Activated CD4-positive, alpha-beta T cell treated with anti-CD3 and anti-CD28 coated beads for 24 hours (primary cell): ENCODE measurements at regions not wholly inside any gene's neighbourhood (a gene's known extent, or its start where the extent isn't known, plus 50 kb on each side); places are given as distances from the start of the nearest gene placed in this dataset.

ENCODE experiments used
- DNase-seq, 2 donors: peaks; one replicate each; pipeline ENCODE4 v3.0.0-alpha.2; 2020; ENCODE audit warnings: low read depth in 2 of 2

DNA sequence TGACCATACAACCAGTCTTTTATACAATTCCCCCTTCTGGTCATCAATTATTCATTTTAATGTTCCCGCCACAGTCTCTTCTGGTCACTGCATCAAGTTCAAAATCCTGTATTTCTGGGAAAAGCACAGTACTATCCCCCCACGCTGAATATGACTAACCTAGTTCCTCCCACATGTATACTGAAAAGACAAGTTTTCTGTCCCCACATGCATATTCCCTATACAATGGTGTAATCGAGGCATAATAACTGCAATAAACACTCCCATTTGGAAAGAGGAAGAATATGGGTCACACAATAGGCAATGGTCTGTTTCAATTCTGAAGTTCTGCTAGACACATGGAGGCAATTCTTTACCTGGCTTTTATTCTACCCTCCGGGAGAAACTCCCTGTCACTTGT, 344.9 kb downstream of the EFNA5 start:
- DNase-seq = no peak

DNA sequence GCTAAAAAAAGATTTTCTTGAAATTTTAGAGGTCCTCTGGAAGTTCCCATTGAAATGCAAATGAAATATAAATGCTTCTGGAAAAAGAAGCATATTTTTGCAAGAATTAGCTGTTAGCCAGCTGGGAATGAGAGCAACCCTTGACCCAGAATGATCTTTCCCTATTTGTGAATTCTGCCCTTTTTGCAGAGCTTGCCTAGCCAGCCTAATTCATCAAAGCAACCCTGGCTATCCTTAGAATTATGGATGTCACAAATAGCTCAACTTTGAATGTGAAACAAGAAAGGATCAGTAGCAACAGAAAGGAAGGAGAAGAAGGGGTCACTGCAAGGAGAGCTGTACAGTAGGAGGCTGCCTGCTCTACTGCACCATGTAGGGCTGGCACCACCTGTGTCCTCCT, 345.9 kb downstream of the EFNA5 start:
- no peak for DNase-seq

DNA sequence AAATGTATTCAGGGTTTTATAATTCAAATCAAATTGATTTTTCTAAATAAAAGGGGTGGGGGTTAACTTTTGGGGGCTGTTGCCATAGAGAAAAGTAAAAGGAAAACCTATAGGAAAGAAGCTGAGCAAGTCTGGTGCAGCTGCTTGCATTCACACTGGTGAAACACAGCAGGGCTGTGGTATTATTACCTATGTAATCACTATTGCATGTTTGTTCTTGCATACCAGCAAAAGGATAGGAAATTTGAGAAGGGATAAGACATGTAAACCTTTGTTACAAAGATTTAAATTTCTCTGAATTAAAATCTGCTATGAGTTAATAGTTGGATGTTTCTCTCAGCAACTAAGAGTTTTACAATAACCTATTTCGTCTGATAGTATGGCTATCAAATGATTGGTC, 346.7 kb downstream of the EFNA5 start:
- no peak for DNase-seq

DNA sequence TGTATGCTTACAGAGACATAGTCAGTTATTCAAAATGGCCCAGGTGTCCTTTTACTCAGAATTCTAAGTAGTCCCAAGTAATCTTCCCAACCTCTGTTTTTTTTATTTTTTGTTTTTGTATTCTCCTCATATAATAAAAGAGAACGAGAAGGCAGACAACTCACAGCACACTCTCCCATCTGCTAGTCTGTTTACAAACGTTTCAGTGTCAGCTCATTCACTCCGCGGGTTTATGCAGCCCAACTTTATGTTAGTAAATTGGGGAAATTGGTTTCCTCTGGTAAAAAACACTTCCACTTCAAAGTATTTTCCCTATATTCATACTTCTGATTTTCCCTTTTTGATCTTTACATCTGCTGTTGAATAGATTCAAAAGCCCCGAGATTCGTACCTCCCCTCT, 347.2 kb downstream of the EFNA5 start:
- DNase-seq = no peak

DNA sequence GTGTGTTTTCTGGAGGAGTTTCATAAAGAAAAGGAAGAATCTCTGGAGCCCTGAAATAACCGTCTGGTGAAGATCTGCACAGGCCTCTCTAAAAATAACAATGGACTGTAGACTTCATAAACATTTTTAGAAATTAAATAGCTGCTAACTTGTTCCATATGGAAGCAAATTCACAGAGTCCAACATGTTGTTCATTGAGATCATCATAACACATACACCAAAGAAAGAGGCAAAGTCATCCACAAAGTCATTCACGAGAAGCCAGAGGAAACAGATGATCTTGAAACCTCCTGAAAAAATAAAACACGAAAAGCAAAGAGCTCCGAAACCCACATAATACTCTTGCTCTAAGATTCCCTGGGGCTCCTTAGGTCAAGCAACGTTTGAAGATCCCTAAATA, 347.8 kb downstream of the EFNA5 start:
- DNase-seq = no peak

DNA sequence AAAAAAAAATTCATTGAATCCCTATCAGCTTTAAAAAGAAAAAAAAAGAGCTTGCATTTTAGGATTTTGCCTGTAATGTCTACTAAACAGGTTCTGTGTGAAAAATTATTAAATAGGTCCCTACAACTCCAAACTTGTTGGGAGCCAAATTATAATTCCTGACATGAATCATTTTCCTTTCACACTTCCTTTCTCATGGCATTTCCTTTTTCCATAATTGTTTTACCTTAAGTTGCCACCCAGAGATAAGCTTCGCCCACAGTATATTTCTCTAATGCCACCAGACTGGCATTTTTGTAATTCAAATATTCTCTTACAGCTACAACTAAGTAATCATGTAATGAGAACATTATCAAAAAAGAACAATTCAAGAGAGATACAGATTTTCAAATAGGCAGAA, 348.8 kb downstream of the EFNA5 start:
- no peak for DNase-seq

DNA sequence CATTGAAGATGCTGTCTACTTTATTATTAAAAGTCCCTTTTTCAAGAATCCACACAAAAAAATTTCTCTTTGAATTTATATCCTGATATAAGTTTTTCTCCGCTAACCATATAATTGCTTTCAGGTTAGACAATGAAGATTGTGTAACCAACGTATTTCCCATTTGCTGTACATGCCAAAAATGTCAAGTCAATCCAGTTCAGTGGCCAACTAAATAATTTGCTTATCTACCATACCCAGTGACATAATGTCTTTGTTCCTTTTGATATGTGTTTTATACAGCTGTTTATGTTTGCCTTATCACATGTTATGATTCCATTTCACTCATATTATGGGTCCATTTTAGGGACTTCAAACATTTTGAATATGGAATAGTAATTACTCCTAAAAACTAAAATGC, 349.9 kb downstream of the EFNA5 start:
- no peak for DNase-seq

DNA sequence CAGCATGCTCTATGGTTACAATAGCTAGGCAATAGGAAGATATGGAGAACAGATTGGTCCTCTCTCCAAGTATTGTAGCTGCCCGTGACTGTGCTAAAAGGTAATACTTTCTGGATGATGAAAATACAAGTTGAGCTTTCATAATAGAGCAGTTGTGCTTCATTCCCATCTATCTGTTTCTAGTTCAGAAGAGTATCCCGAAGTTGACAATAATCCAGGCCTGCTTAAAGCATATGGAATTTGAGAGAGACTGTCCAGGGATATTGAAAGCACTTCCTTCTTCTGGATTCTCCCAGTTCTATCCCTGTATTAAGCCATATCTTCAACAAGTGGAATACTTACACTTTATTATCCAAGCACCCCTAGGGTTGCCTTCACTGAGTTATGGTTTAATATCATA, 350.4 kb downstream of the EFNA5 start:
- DNase-seq = no peak

DNA sequence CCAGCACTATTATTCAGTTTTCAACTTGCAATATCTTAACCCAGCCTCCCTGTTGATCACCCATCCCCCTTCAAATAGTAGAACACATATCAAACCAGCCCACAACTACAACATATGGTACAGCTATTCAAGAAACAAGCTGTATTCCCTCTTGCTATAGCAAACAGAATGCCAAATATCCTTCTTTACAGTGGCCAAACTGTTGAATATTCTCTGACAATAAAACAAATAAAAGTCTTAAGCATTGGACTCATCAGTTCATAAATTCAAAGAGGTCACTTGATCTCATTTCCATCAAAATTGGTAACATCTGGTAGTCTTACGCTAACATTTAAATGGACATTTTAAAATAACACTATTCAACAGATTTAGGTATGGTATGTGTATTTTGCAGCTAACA, 350.8 kb downstream of the EFNA5 start:
- DNase-seq = no peak

DNA sequence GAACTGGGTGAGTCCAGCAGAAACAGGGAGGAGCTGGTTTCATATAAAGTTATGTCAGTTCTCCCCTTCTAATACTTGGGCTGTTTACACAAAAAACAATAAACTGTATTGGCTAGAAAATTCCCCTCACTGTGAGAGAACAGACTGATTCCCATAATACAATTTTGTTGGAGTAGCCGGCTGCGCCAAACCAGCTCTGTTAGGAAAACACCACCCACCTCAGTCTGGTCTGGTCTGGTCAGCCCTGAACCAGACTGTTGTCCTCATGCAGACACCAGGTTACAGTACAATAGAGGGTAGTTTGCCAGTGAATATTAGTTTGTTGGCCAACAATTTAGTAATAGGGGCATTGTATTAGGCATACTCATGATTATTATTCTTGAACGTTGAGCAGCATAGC, 356.4 kb downstream of the EFNA5 start:
- no peak for DNase-seq

DNA sequence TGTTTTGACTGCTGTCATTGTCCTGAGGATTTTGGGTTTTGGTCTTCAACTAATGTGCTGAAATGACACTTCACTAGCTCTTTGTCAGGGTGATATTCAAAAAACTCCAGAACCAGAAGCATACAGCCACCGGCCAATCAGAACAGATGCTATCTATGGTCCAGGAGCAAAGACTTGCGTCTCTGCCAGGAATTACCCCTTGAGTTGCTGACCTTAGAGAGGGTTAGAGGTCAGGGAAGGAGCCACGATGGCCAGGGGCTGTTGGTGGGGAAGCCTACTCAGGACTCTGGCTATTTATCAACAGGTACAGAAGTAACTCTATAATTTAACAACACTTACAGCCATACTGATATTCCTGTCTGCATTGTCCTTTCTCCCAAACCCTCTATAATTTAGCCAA, 356.8 kb downstream of the EFNA5 start:
- no peak for DNase-seq

DNA sequence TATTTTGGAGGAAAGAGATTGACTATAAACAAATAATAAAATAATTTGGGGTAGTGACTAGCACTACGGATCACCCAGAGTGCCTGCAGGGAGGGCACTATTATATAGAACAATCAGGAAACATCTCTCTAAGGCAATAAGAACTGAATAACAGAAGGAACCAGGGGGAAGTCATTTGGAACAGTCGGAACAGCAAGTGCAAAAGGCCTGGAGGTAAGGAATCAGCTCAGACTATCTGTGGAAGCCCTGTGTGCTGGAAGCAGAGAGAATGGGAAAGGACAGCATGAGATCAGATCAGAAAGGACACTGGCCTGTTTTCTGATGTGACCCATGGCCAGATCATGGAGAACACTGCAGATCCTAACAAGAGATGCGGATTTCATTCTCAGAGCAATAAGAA, 357.6 kb downstream of the EFNA5 start:
- no peak for DNase-seq

DNA sequence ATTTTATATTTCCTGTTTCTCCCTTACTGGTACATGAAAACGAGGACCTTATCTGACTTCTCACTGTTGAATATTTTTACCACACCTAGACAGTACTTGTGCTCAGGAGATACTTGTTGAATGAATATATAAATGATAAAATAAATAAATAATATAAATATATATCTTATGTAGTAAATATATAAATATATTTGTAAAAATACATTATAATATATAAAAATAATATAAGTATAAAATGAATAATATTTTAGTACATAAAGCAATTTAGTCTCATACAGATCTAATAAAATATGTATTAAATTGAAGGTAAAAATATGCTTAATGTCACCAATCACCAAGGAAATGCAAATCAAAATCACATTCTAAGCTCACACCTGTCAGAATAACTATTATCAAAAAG, 360.6 kb downstream of the EFNA5 start:
- DNase-seq = no peak

DNA sequence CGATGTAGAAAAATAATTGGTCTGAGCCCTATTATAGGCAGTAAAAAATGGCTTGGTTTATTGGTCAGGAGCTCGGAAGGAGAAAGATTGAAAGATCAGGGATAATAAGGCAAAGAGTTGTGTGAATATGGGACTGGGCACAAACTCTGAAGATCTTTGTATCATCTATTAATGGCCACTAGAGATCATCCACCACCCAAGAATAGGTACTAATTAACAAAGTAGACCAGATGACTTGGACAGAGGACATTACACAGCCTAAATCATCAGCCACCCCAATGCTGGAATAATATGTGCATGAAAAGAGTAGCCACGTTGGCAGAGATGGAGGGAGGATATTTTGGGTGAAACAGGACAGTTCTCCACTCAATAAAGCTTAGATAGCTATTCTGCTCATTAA, 364.1 kb downstream of the EFNA5 start:
- no peak for DNase-seq

DNA sequence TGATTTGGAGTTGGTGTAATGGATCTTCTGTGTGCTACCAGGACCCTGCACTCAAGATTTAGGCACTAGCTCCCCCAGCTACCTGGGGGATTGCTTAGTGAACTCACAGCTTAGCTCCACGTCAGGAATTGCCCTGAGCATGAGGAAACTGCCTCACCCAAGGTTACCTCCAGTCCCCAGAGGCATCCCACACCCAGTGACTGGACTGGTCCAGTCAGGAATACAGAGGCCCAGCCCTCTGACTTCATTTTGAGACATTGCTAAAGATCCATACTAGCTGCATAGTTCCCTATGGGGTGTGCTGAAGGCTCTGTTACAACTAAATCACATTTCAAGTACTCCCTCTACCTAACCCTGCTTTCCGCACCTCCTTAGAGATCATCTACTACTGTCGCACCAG, 364.7 kb downstream of the EFNA5 start:
- DNase-seq = no peak

DNA sequence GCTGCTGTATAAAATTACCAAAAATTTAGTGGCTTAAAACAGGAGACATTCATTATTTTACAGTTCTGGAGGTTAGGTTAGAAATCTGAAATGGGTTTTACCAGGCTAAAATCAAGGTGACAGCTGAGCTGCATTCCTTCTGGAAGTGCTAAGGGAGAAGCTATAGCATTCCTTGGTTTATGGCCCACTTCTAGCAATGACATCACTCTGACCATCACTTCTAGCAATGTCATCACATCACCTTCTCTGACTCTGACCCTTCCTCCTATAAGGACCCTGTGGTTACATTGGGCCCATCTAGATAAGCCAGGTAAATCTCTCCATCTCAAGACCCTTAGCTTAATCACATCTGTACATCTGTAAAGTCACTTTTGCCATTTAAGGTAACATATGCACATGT, 366.1 kb downstream of the EFNA5 start:
- DNase-seq = no peak

DNA sequence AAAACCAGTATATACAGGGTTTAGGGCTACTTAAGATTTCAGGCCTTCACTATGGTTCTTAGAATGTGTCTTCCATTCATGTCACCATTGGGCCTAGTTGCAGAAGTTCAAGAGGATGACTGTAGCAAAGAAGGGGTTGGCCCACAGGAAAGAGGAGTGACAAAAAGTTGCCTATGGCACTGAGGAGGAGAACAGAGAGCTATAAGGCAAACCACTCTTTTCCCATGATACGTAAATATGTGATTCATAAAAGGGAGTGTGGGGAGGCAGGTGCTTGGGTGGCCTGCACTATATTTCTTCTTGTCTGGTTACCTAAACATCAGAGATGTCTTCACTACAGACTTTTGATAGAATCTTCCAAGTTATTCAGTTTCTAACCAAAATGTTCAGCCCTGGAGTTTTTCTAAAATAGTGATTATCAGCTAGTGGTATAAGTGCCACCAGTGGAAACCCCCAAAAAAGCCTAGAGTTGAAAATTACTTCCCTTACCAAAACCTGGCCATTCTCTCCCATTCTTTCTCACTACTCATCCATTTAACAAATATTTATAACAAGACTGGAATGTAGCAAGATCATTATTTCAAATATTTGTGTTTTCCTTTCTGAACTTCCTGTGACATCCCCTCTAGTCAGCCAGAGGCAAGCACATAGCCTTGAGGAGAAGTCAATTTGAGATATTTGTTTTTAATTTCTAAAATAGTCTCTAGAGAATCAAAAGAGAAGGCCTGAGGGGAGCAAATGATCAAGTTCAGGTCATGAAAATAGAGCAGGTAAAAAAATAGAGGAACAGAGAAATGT, 367.4 kb downstream of the EFNA5 start:
- DNase-seq = no peak

DNA sequence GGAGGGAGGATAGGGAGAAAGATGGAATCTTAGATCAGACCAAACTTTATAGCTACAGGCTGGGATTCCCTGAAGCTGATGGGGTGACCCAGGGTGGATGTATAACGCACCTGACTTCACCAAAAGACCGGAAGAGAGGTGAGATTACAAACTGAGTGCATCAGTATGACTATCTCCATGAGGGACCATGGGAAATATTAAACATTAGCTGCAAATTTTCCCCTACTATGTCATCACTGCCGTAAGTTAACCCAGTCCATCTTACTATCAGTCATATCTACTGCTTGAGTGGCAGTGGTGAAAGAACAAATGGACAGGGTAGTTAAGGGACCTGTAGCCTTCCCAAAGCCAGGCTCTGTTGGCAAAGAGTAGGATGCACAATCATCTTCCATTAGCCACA, 368.3 kb downstream of the EFNA5 start:
- DNase-seq = no peak

DNA sequence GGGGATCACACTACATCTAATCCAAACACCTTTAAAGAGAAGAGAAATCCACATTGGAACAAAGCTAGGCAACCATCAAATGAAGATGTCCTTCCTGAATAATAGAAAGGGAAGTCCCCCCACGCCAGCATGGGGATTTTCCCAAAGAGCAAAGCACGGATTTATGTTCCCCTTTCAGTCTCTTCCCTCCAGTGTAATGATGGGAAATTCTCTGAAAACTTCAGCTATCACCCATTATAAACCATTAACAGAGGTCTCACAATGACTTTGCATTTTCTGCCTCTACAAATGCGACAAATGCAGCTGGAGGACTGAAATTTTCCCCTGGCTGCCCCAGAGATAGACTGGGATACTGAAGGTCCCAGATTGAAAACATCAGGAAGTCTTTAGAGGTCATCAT, 368.7 kb downstream of the EFNA5 start:
- DNase-seq = no peak

DNA sequence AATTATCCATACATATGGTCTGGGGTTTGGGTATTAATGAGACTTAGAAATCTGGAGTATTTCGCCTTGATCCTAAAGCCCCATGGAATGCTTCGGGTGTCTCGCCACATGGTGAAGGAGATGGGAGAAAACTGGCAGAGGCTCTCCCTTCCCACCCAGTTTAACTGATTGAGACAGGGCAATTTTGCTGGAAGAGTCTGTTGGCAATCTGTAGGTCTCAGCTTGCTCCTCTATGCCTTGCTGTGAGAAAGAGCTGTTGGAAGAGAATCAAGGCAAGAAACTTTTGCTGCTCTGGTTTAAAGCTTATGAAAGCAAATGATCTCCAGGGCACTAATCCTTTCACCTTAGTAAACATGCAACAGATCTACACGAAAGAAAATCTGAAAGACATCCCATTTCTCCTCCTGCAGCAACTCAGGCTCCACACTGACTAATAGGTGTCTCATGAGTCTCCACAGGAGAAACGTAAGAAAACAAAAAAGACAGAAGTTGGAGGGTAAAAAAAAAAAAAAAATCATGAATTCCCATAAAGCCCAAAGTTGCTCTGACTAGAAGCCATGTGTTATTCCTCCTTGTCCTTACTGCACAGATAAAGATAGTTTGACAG, 369.9 kb downstream of the EFNA5 start:
- no peak for DNase-seq

DNA sequence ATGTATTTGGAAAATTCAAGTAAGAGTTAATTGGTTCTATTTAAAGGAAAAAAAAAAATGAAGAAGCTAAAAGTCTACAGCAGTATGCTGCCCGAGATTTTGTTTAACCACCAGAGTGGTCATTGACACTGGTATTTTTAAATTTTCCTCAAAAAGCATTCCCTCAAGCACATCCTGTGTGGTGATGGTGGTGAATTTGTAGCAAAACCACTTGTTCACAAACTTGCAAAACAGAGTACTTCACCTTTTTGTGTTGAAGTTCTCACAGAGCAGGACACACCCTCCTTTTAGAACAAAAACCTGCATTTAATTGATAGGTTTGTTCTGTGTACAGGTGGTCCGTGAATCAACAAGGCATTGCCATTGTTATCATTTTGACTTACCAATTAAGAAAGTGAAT, 374.2 kb downstream of the EFNA5 start:
- DNase-seq = no peak

DNA sequence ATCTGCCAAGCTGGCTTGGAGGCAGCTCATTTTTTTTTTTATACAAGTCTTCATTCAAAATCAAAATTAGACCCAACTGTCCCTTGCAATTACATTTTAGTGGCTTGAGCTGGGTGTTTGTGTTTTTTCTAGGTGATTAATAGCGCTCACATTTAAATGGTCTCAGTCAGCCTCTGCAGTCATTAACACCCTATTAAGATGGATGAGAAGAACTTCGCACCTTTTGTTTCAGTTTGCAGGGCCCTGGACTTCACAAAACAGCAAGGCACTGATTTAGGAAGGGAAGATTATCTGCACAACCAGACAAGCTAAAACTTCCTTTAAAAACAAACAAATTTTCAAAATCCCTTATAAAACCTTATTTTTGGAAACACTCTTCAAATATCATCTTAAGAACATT, 374.8 kb downstream of the EFNA5 start:
- no peak for DNase-seq

DNA sequence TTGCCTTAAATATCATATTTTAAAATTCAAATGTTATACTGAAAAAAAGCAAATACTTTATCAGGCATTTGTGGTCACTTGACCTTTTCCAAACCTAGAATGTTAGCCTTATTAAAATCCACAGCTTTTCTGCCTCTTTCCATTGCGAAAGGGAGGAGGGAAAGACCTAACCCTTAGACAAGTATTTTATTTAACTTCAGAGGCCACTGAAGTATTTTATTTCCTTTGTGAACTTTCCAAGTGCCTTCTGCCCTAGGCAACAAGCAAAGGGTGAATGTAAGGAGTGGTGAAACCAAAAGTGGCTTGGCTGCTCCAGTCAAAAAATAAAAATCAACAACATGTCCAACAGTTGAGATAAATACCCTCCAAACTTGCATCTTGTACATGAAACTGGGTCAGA, 376.1 kb downstream of the EFNA5 start:
- DNase-seq = no peak

DNA sequence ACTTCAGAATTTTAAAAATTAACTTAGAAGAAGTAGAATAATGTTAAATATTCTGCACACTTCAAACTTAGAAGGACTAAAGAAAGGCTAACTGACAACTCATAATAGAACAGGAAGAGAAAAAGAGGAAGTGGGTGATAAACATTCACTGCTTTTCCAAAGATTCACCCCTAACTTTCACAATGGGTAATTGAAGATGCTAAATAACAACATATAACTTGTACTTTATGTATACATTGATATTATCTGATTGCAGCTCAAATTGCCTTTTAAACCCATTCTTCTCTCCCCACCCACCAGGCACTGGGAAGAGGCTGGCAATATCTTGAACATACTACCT, 376.6 kb downstream of the EFNA5 start:
- DNase-seq = no peak
